ENCODE measurements at regions not wholly inside any gene's neighbourhood (a gene's known extent, or its start where the extent isn't known, plus 50 kb on each side); places are given as distances from the start of the nearest gene placed in this dataset.

DNA sequence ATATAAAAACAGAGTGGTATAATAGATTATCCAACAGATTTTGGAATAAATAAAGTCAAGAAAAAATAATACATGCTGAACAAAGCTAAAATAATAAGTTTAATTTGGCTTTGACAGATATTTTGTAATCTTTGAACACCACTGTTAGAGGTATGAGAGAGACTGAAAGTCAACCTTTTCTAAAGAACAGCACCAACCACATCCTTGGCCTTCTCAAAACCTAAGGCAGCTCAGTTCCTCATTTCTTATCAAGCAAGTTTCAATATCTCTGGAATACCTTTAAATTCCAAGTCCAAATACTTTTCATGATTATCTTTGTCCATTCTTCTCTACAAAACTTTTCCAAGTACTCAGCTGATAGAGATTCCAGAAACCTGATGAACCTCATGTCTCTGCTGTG, 1603.8 kb downstream of the CDH8 start:
- no peak for TF ChIP-seq CREB1 (IDR thresholded peaks at IDR 0.05; ENCODE audit: low read depth)
- TF ChIP-seq TCF12 (IDR thresholded peaks at IDR 0.05; ENCODE audit: low read depth), result no peak
- no peak for TF ChIP-seq EP300 (IDR thresholded peaks at IDR 0.05; ENCODE audit: borderline replicate concordance)
- no peak for TF ChIP-seq YY1 (IDR thresholded peaks at IDR 0.05; ENCODE audit: low read depth)
- no peak for TF ChIP-seq ZBTB7A (IDR thresholded peaks at IDR 0.05; ENCODE audit: low read depth)
- TF ChIP-seq, protein P1, sequence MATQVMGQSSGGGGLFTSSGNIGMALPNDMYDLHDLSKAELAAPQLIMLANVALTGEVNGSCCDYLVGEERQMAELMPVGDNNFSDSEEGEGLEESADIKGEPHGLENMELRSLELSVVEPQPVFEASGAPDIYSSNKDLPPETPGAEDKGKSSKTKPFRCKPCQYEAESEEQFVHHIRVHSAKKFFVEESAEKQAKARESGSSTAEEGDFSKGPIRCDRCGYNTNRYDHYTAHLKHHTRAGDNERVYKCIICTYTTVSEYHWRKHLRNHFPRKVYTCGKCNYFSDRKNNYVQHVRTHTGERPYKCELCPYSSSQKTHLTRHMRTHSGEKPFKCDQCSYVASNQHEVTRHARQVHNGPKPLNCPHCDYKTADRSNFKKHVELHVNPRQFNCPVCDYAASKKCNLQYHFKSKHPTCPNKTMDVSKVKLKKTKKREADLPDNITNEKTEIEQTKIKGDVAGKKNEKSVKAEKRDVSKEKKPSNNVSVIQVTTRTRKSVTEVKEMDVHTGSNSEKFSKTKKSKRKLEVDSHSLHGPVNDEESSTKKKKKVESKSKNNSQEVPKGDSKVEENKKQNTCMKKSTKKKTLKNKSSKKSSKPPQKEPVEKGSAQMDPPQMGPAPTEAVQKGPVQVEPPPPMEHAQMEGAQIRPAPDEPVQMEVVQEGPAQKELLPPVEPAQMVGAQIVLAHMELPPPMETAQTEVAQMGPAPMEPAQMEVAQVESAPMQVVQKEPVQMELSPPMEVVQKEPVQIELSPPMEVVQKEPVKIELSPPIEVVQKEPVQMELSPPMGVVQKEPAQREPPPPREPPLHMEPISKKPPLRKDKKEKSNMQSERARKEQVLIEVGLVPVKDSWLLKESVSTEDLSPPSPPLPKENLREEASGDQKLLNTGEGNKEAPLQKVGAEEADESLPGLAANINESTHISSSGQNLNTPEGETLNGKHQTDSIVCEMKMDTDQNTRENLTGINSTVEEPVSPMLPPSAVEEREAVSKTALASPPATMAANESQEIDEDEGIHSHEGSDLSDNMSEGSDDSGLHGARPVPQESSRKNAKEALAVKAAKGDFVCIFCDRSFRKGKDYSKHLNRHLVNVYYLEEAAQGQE (IDR thresholded peaks at IDR 0.05; ENCODE audit: low read depth), result no peak
- TF ChIP-seq TAF1 (IDR thresholded peaks at IDR 0.05; ENCODE audit: low read depth), result no peak
- TF ChIP-seq, protein P2, sequence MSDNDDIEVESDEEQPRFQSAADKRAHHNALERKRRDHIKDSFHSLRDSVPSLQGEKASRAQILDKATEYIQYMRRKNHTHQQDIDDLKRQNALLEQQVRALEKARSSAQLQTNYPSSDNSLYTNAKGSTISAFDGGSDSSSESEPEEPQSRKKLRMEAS (IDR thresholded peaks at IDR 0.05), result no peak
- TF ChIP-seq RAD21 (IDR thresholded peaks at IDR 0.05; ENCODE audit: low read depth), result no peak
- TF ChIP-seq EGR1 (IDR thresholded peaks at IDR 0.05), result no peak
- TF ChIP-seq FOXM1 (IDR thresholded peaks at IDR 0.05; ENCODE audit: borderline replicate concordance, low read depth), result no peak
- no peak for TF ChIP-seq CEBPB (IDR thresholded peaks at IDR 0.05)
